AG09309 (cell line): ENCODE measurements at regions not wholly inside any gene's neighbourhood (a gene's known extent, or its start where the extent isn't known, plus 50 kb on each side); places are given as distances from the start of the nearest gene placed in this dataset.
"Not testable (repeated sequence)": the region's sequence is repeated elsewhere in the genome, so short reads cannot be mapped to it uniquely, and the experiment has no call there.

Source experiments
- DNase-seq: peaks from one replicate; pipeline ENCODE4 v3.0.0-alpha.2; 2010; ENCODE audit warnings: low read depth
- H3K4me3 ChIP-seq: 2 replicates; pipeline ENCODE4 v1.5.1; 2011; ENCODE audit warnings: mild to moderate bottlenecking, low read depth, low read length, moderate library complexity; ENCODE audit not compliant: control insufficient read depth
- TF ChIP-seq, protein P1 (sequence below): IDR thresholded peaks from 2 replicates; pipeline ENCODE4 v1.5.1; 2011; ENCODE audit warnings: mild to moderate bottlenecking, low read depth, low read length, inconsistent platforms; ENCODE audit not compliant: insufficient read depth, control insufficient read depth; ENCODE audit errors: missing control alignments

DNA sequence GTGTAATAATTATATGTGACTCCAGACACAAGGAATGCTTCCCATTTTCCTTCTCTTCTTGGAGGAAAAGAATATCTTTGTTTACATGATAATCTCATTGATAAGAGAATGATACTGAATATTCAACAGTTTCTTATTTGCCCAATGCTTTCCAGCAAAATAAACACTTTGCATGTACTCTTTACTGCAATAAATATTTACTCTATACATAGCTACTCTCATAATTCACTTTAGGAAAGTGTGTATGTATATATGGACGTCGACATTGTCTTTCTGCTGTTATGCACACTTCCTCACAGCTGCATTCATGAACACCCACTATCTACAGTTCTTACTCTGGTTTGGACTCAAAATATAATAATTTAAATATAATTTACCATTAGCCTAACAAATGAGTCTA is 617.4 kb upstream of the CDH10 start:
- no peak overlapping the region for H3K4me3 ChIP-seq
- TF ChIP-seq, protein P1, sequence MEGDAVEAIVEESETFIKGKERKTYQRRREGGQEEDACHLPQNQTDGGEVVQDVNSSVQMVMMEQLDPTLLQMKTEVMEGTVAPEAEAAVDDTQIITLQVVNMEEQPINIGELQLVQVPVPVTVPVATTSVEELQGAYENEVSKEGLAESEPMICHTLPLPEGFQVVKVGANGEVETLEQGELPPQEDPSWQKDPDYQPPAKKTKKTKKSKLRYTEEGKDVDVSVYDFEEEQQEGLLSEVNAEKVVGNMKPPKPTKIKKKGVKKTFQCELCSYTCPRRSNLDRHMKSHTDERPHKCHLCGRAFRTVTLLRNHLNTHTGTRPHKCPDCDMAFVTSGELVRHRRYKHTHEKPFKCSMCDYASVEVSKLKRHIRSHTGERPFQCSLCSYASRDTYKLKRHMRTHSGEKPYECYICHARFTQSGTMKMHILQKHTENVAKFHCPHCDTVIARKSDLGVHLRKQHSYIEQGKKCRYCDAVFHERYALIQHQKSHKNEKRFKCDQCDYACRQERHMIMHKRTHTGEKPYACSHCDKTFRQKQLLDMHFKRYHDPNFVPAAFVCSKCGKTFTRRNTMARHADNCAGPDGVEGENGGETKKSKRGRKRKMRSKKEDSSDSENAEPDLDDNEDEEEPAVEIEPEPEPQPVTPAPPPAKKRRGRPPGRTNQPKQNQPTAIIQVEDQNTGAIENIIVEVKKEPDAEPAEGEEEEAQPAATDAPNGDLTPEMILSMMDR: no peak
- DNase-seq: no peak

DNA sequence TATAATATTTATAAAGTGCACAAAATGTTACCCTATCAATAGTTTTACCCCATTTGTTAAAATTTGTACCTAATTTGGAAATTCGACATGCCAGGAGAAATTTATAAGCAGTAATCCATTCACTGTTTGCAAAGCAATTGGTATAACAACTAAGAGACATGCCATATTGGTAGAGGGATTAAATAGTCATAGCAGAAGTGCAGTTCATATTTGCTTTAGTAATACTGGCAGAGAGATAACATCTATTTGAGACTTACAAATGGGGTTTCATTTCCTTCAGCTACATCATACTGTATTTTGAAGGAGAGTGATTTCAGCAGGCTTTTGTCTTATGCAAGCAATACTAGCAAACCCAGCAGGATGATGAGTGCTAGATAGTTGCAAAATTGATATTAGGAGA is 610.4 kb upstream of the CDH10 start:
- DNase-seq: no peak
- TF ChIP-seq, protein P1: no peak
- H3K4me3 ChIP-seq: no peak overlapping the region

DNA sequence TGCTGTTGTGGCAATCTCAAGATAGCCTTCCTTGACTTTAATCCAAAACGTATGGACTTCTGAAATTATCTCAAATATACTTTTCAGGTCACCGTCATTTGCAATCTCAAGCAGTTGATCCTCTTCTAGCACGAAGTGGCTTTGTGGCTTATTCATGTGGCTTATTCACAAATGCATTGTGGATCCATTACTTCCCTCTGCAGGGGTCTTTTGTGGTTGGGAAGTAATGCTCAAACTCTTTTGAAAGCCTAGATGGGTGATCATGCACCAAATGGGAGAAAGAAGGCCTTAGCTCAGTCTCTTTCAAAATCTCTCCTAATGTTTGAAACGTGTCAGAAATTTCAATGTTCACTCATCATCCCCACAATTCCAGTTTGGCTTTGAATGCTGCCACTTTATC is 597.2 kb upstream of the CDH10 start:
- no peak overlapping the region for H3K4me3 ChIP-seq
- no peak for DNase-seq
- TF ChIP-seq, protein P1: no peak

DNA sequence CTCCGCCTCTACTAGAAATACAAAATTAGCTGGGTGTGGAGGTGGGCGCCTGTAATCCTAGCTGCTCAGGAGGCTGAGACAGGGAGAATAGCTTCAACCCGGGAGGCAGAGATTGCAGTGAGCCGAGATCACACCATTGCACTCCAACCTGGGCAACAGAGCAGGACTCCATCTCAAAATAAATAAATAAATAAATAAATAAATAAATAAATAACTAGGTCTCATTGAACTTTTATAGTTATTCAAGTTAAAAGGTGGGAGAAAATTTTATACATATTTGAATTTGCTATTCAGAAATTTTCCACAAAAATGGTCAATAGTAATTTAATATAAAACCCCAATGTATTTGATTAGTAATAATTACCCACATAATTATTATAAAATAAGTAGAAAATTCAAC is 593.9 kb upstream of the CDH10 start:
- H3K4me3 ChIP-seq, DNase-seq: not testable (repeated sequence)

DNA sequence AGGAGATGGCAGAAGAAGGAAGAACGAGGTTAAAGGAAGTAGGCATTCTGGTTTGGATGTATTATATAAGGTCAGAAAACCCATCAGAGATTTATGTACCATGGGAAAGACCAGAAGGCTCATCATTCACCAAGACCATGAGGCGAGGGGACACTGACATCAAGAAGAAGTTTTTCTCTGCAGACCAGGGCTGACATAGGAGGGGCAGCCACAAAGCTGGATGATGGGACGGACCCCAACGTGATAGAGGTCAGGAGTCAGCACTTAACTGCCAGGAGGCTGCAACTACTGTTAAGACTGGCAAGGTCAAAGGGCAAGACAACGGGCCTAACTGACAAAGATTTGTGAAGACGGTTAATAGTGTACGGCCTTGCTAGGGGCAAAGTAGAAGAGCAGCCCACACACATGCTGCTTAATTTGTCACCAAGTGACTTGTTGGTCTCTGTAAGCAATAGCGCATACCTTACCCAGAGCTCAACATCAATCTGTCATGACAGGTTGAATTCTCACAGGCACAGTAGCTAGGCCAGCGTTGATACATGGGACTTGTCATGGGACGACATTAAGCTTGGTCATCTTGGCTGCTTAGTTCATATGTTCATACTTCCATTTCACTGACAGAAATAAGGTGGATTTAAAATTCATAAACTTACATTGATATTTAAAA is 579.7 kb upstream of the CDH10 start:
- H3K4me3 ChIP-seq: no peak overlapping the region
- TF ChIP-seq, protein P1: no peak
- no peak for DNase-seq

DNA sequence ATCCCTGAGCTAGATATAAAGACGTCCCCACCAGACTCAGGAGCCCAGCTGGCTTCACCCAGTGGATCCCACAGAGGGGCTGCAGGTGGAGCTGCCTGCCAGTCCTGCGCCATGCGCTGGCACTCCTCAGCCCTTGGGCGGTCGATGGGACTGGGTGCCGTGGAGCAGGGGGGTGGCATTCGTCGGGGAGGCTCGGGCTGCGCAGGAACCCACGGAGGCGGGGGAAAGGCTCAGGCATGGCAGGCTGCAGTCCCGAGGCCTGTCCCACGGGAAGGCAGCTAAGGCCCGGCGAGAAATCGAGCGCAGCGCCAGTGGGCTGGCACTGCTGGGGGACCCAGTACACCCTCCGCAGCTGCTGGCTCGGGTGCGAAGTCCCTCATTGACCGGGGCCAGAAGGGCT is 555.1 kb upstream of the CDH10 start:
- DNase-seq, H3K4me3 ChIP-seq: not testable (repeated sequence)

DNA sequence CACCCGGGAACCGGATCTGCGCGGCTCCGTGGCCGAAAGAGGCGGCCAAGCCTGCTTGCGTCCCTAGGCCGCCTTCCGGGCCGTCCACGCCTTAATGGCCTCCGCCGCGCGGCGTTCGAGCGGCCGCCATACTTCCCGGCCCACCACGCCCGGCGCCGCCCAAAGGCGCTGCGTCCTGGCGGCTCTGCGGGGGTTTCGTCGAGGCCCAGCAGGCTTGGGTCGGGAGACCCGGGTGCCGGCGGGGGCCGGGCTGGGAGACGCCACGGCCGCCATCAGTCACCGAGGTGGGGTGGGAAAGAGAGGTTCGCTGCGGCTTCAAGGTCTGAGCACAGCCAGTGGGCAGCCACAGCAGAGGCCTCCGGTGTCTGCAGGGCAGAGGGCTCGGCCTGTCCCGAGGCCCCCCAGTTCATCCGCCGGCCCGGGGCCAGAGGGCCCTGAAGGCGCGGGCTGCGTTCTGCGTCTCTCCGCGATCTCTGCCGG is 545.8 kb upstream of the CDH10 start:
- no peak overlapping the region for H3K4me3 ChIP-seq
- TF ChIP-seq, protein P1: no peak
- no peak for DNase-seq

DNA sequence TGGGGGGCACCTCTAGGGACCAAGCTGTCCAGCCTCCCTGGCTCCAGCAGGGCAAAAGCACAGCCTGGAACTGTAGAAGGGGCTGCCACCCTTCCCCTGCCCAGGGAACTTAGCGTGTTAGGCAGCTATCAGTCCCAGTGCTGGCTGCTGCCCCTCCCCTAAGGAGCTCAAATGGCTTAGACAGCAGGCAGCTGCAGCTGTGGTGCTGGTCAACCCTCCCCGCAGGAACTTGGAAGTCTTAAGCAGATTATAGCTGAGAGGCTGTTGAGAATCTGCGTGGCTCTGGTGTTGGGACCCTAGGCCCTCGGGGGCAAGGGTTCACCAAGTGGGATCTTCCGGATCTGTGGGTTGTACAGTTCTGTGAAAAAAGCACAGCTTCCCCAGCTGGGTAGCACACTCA is 536.5 kb upstream of the CDH10 start:
- no peak overlapping the region for H3K4me3 ChIP-seq
- TF ChIP-seq, protein P1: no peak
- DNase-seq: no peak

DNA sequence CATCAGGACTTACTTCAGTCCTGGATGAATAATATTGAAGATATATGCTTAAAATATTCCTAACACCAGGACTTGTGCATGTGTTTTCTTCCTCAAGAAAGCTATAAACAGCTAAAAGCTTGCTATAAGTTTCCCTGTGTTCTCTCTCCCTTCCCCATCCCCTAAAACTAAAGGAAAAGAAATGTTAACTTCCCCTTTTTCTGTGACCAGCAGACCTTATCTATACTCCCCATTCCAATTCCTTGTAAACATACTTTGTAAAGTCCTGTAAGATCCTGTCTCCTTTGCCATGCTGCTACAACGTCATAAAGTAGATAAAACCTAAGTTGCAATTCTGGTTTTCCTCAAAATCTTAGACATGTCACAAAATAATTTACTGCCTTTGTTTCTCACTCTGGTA is 517.8 kb upstream of the CDH10 start:
- DNase-seq, H3K4me3 ChIP-seq: not testable (repeated sequence)
